ENCODE measurements at regions not wholly inside any gene's neighbourhood (a gene's known extent, or its start where the extent isn't known, plus 50 kb on each side); places are given as distances from the start of the nearest gene placed in this dataset.

DNA sequence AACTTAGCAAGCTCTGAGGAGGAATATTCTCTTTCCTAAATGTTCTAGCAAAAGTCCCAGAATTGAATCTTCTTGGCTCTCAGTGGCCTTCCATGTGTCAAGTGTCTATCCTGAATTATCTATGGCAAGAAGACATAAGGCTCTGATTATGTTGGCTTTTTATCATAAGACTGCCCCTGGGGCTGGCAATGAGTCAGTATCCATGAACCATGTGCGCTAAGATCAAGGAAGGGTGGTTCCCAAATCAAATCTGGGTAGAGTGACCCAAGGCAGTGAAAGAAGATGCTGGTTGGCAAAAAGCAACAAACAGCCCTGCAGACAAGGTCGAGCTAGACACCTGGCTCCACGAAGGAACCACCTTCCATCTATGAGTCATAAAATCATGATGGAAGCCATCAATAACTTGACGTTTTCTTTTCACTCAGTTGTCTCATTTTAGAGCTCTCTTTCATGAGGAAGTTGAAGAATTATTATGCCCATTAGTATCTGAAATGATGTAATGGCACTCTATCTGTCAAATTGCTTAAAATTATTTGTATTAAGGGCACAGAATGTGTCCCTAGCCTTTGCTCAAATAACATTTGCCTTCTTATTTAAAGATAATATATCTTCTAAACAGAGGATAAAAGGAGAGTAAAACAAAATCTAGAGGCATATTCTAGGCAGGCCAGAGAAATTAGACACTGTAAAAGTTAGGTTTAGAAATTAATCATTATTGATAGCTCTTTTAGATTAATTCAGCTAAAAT, 657.7 kb upstream of the GOT2 start:
- ChIA-PET POLR2A (ENCODE audit: unreplicated experiment) (no interaction called here), CTCF (no interaction called here)
- no peaks in the 10 kb centered on the region for H3K36me3 ChIP-seq (ENCODE audit: low read depth)
- BruUV-seq (replicated peaks) = no TSS peak
- no peak for DNase-seq
- no peak for TF ChIP-seq EZH2 (IDR thresholded peaks at IDR 0.05; ENCODE audit: low read depth)
- TF ChIP-seq, protein P1, sequence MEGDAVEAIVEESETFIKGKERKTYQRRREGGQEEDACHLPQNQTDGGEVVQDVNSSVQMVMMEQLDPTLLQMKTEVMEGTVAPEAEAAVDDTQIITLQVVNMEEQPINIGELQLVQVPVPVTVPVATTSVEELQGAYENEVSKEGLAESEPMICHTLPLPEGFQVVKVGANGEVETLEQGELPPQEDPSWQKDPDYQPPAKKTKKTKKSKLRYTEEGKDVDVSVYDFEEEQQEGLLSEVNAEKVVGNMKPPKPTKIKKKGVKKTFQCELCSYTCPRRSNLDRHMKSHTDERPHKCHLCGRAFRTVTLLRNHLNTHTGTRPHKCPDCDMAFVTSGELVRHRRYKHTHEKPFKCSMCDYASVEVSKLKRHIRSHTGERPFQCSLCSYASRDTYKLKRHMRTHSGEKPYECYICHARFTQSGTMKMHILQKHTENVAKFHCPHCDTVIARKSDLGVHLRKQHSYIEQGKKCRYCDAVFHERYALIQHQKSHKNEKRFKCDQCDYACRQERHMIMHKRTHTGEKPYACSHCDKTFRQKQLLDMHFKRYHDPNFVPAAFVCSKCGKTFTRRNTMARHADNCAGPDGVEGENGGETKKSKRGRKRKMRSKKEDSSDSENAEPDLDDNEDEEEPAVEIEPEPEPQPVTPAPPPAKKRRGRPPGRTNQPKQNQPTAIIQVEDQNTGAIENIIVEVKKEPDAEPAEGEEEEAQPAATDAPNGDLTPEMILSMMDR (conservative IDR thresholded peaks at IDR 0.05) = no peak
- H3K4me2 ChIP-seq = no peak overlapping the region
- H2AFZ ChIP-seq = no peak overlapping the region
- no peaks in the 10 kb centered on the region for H4K20me1 ChIP-seq (ENCODE audit: insufficient read depth)
- no peaks in the 10 kb centered on the region for H3K79me2 ChIP-seq (ENCODE audit: low read depth)
- H3K27me3 ChIP-seq (ENCODE audit: insufficient read depth, low read depth) = no peaks in the 10 kb centered on the region
- no peaks in the 10 kb centered on the region for H3K4me1 ChIP-seq (replicated peaks; ENCODE audit: insufficient read depth)
- no peak overlapping the region for H3K4me3 ChIP-seq
- H3K9me3 ChIP-seq (ENCODE audit: insufficient read depth, low read depth) = no peaks in the 10 kb centered on the region
- H3F3A ChIP-seq (ENCODE audit: insufficient read depth, low read depth) = no peaks in the 10 kb centered on the region
- no peak overlapping the region for H3K27ac ChIP-seq
- no peaks in the 10 kb centered on the region for H3K9me2 ChIP-seq (ENCODE audit: insufficient read depth)
- intact Hi-C loops (cut with micrococcal nuclease; ENCODE audit: unreplicated experiment) = loop anchor here (5.0 kb wide), 1 partner anchor 121 kb away; no protein-coding TSS in a partner anchor

DNA sequence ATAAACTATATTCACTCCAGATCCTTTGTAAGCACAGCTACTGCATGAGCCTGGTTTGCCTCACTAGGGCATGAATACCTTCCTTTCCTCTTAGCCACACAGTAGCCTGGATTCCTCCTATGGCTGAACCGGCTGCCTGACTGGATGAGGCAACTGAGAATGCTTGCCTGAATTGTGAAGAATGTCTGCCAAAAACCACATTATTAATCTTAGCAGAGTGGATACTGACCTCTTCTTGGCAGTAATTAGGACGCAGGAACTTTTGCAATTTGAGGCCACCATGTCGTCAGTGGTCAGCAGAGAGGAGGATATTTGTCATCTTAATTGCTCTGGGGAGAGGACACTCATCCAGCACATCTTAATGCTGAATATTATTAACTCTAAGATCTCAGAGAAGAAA, 651.8 kb upstream of the GOT2 start:
- Histone ChIP-seq H3K9me3 (ENCODE audit: insufficient read depth, low read depth) (no peaks in the 10 kb centered on the region), H3K4me2 (no peak overlapping the region), H3K9me2 (ENCODE audit: insufficient read depth) (no peaks in the 10 kb centered on the region), H3F3A (ENCODE audit: insufficient read depth, low read depth) (no peaks in the 10 kb centered on the region), H3K27ac (no peak overlapping the region), H4K20me1 (ENCODE audit: insufficient read depth) (no peaks in the 10 kb centered on the region), H3K4me1 (replicated peaks; ENCODE audit: insufficient read depth) (no peaks in the 10 kb centered on the region), H3K79me2 (ENCODE audit: low read depth) (no peaks in the 10 kb centered on the region), H3K27me3 (ENCODE audit: insufficient read depth, low read depth) (no peaks in the 10 kb centered on the region), H3K36me3 (ENCODE audit: low read depth) (no peaks in the 10 kb centered on the region), H2AFZ (no peak overlapping the region), H3K4me3 (no peak overlapping the region)
- intact Hi-C loops (cut with micrococcal nuclease; ENCODE audit: unreplicated experiment) = no loop called here
- ChIA-PET POLR2A (ENCODE audit: unreplicated experiment) (interaction anchor here (0.6 kb wide), 1 partner anchor 255 kb away, joined by 3 read pairs; no protein-coding TSS in a partner anchor), CTCF (no interaction called here)
- DNase-seq = no peak
- BruUV-seq (replicated peaks) = no TSS peak
- TF ChIP-seq EZH2 (IDR thresholded peaks at IDR 0.05; ENCODE audit: low read depth) = no peak
- TF ChIP-seq, protein P1 (conservative IDR thresholded peaks at IDR 0.05) = no peak

DNA sequence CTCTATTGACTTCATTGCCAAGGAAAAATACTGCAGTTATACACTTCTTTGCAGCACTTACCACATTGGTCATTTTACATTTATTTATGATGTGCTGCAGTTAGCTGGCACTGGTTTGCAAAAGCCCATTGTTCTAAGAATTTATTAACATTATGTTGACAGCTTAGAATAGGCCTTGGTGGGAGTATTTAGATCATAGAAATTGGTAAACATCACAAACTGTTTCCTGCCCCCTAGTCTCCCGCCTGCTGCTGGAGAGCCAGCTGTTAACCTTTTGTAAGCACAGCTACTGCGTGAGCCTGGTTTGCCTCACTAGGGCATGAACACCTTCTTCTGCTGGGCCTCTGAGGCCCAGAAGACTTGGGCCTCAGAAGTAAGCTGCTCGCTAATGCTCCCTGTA, 651.4 kb upstream of the GOT2 start:
- Histone ChIP-seq H3K4me2 (no peak overlapping the region), H3K9me3 (ENCODE audit: insufficient read depth, low read depth) (no peaks in the 10 kb centered on the region), H3K27ac (no peak overlapping the region), H3K36me3 (ENCODE audit: low read depth) (no peaks in the 10 kb centered on the region), H3K4me3 (no peak overlapping the region), H3K27me3 (ENCODE audit: insufficient read depth, low read depth) (no peaks in the 10 kb centered on the region), H3K4me1 (replicated peaks; ENCODE audit: insufficient read depth) (no peaks in the 10 kb centered on the region), H2AFZ (no peak overlapping the region), H3K79me2 (ENCODE audit: low read depth) (no peaks in the 10 kb centered on the region), H4K20me1 (ENCODE audit: insufficient read depth) (no peaks in the 10 kb centered on the region), H3K9me2 (ENCODE audit: insufficient read depth) (no peaks in the 10 kb centered on the region), H3F3A (ENCODE audit: insufficient read depth, low read depth) (no peaks in the 10 kb centered on the region)
- TF ChIP-seq EZH2 (IDR thresholded peaks at IDR 0.05; ENCODE audit: low read depth) = no peak
- TF ChIP-seq, protein P1 (conservative IDR thresholded peaks at IDR 0.05) = no peak
- intact Hi-C loops (cut with micrococcal nuclease; ENCODE audit: unreplicated experiment) = no loop called here
- BruUV-seq (replicated peaks) = no TSS peak
- CTCF ChIA-PET = no interaction called here
- POLR2A ChIA-PET (ENCODE audit: unreplicated experiment) = no interaction called here
- DNase-seq = no peak

Data from PC-9 (cell line).